ENCODE measurements at regions not wholly inside any gene's neighbourhood (a gene's known extent, or its start where the extent isn't known, plus 50 kb on each side); places are given as distances from the start of the nearest gene placed in this dataset.
"Not testable (repeated sequence)": the region's sequence is repeated elsewhere in the genome, so short reads cannot be mapped to it uniquely, and the experiment has no call there.

GRCh38 chr21:9739240-9739639, 782.1 kb upstream of the TPTE start:
- no peak for TF ChIP-seq CTCF (IDR thresholded peaks at IDR 0.05; ENCODE audit: low read depth, low read length)
- DNase-seq: no peak
- H3K9me3 ChIP-seq: peaks cover 9% of the 10 kb centered on the region
- no peaks in the 10 kb centered on the region for H3K27me3 ChIP-seq
- no peaks in the 10 kb centered on the region for H3K4me1 ChIP-seq
- no peak overlapping the region for H3K4me3 ChIP-seq (ENCODE audit: low read depth, low read length)
- no peaks in the 10 kb centered on the region for H3K36me3 ChIP-seq

- H3K36me3 ChIP-seq; H3K9me3 ChIP-seq; H3K4me3 ChIP-seq (ENCODE audit: low read depth, low read length); H3K4me1 ChIP-seq; DNase-seq; H3K27me3 ChIP-seq: not testable (repeated sequence)
Measured at GRCh38 chr21:9740177-9740941, 781.0 kb upstream of the TPTE start.

GRCh38 chr21:9740991-9741742, 780.2 kb upstream of the TPTE start:
- H3K36me3 ChIP-seq; H3K9me3 ChIP-seq; H3K27me3 ChIP-seq; H3K4me1 ChIP-seq; H3K4me3 ChIP-seq (ENCODE audit: low read depth, low read length); DNase-seq: not testable (repeated sequence)

- DNase-seq; H3K4me3 ChIP-seq (ENCODE audit: low read depth, low read length); H3K27me3 ChIP-seq; H3K4me1 ChIP-seq; H3K36me3 ChIP-seq; H3K9me3 ChIP-seq: not testable (repeated sequence)
Measured at GRCh38 chr21:9743566-9743965, 777.8 kb upstream of the TPTE start.

- not testable (repeated sequence) for H3K36me3 ChIP-seq; H3K4me3 ChIP-seq (ENCODE audit: low read depth, low read length); DNase-seq; H3K9me3 ChIP-seq; H3K27me3 ChIP-seq; H3K4me1 ChIP-seq
Measured at GRCh38 chr21:9744166-9744565, 777.2 kb upstream of the TPTE start.

DNA sequence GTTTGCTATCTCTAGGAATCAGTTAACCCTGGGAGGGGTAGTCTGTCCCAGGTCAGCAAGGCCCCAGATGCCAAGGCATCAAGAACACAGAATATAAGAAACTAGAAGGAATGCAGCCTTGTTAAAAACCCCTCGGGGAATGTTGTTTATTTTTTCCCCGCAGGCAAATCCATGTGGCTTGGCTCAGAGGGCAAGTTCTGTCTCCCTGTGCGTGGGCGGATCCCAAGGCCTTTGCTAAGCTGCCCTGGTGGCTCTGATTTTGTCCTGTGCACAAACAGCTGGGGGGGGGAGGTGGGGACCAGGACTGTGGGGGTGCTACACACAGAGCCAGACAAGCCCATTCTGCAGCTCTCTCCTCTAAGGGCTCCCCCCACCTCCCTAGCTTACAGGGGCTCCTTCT, 776.8 kb upstream of the TPTE start:
- not testable (repeated sequence) for H3K27me3 ChIP-seq; H3K9me3 ChIP-seq; H3K4me1 ChIP-seq; DNase-seq; H3K36me3 ChIP-seq; H3K4me3 ChIP-seq (ENCODE audit: low read depth, low read length)

DNA sequence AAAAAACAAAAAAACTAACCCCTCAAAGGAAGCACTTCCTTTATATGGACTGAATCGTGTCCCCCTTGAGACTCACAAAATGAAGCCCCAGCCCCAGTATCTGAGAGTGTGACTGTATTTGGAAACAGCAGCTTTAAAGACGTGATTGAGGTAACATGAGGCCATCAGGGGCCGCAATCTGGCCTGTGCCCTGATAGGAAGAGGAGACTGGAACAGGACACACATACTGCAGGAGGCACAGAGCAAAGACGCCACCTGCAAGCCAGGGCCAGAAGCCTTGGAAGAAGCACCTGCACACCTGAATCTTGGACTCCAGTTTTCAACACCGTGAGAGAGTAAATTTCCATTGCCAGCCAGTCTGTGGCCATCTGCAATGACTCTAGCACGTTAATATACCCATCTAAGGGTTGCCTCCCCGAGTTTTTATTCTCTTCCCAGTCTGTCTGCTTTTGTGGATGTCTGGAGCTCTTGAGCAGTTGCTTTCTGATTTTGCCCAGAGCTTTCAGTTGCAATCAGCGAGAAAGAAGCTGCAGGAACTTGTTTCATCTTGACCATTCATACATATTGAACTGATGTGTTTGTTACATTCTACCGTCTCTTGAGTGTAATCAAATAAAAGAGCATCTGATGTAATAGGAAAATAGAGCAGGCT, 775.8 kb upstream of the TPTE start:
- H3K9me3 ChIP-seq; H3K36me3 ChIP-seq; H3K4me1 ChIP-seq; H3K4me3 ChIP-seq (ENCODE audit: low read depth, low read length); DNase-seq; H3K27me3 ChIP-seq: not testable (repeated sequence)

DNA sequence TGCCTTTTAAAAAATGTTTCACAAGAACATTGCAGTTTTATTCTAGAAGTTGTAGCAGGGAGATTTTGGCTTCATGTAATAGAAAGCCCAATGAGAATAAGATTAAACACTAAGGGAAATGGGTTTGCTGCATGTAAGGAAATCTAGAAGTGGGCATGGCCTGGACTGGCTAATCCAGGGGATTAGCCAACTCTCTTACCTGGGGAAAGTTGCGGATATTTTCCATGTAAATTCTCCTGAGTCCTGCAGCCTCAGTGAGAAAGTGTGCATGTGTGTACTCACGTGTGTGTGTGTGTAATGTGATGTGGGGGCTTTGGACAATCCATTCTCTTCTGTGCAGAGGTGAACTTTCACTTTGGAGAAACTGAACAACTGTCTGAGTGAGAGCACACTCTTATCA, 775.1 kb upstream of the TPTE start:
- not testable (repeated sequence) for H3K36me3 ChIP-seq; DNase-seq; H3K27me3 ChIP-seq; H3K4me3 ChIP-seq (ENCODE audit: low read depth, low read length); H3K9me3 ChIP-seq; H3K4me1 ChIP-seq

GRCh38 chr21:9746831-9747606, 774.4 kb upstream of the TPTE start:
- DNase-seq; H3K4me1 ChIP-seq; H3K36me3 ChIP-seq; H3K4me3 ChIP-seq (ENCODE audit: low read depth, low read length); H3K27me3 ChIP-seq; H3K9me3 ChIP-seq: not testable (repeated sequence)

DNA sequence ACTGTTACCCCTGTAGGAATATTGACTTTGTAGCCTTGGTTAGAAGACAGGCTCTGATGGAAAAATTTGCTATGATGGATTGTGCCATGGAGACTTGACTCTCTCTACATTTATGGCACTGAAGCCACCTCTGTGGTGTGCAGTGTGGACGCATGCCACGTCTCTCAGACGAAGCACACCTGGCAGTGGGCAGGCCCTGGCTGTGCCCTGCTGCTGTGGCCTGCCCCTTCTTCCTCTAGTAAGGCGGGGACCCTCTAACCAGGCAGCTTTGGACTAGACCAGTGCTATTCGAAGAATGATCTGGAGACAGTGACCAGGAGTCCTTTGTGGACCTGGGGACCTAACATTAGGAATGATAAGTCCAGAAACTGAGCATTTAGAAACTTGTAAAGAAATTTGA, 773.5 kb upstream of the TPTE start:
- not testable (repeated sequence) for H3K36me3 ChIP-seq; H3K9me3 ChIP-seq; H3K27me3 ChIP-seq; H3K4me3 ChIP-seq (ENCODE audit: low read depth, low read length); H3K4me1 ChIP-seq; DNase-seq

DNA sequence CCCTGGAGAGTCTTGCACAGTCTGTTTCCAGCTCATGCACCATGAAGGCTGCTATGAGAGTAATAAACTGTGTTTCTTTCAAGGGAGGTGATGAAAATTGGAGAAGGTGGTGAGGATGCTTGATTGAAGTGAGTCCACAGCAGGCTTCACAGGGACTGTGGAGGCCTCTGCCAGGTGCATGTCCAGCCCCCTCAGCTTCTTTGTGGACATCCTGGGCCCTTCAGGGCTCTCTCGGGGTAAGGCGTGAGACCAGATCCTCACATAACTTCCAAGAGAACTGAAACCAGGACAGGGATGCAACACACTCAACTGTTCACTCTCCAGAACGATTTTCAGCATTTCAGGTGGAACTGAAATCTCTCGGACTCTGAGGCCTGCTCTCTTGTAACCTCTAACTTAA, 772.9 kb upstream of the TPTE start:
- H3K4me3 ChIP-seq (ENCODE audit: low read depth, low read length); H3K27me3 ChIP-seq; H3K36me3 ChIP-seq; H3K9me3 ChIP-seq; H3K4me1 ChIP-seq; DNase-seq: not testable (repeated sequence)

- H3K9me3 ChIP-seq; H3K4me3 ChIP-seq (ENCODE audit: low read depth, low read length); DNase-seq; H3K27me3 ChIP-seq; H3K36me3 ChIP-seq; H3K4me1 ChIP-seq: not testable (repeated sequence)
Measured at GRCh38 chr21:9749741-9750230, 771.6 kb upstream of the TPTE start.

Data from BE2C (cell line).